ENCODE measurements at regions not wholly inside any gene's neighbourhood (a gene's known extent, or its start where the extent isn't known, plus 50 kb on each side); places are given as distances from the start of the nearest gene placed in this dataset.

DNA sequence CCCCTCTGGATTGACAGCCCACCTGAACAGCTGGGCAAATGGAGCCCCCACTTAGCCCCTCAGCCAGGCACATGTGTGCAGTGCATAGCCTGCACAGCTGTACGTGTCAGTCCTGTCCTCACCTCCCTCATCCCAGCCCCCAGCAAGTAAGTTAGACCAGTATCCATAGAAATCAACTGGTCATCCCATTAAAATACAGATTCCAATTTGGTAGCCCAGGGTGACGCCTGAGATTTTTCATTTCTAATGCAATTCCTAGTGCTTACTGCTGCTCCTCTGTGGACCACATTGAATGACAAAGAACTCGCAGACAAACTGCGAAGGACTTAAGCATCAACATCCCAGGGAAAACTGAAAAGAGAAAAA, 99.0 kb upstream of the GJB5 start:
- TF ChIP-seq CTCF (IDR thresholded peaks at IDR 0.05; ENCODE audit: insufficient read depth, low read length, poor library complexity, severe bottlenecking), result no peak
- no peak for TF ChIP-seq EZH2phosphoT487 (conservative IDR thresholded peaks at IDR 0.05; ENCODE audit: low read length)

Measured in SU-DHL-6 (cell line).